ENCODE measurements at regions not wholly inside any gene's neighbourhood (a gene's known extent, or its start where the extent isn't known, plus 50 kb on each side); places are given as distances from the start of the nearest gene placed in this dataset.
A peak's percentile ranks its signal among the peaks of the same experiment; 100 is the strongest.
"Not testable (repeated sequence)": the region's sequence is repeated elsewhere in the genome, so short reads cannot be mapped to it uniquely, and the experiment has no call there.

- no peak for DNase-seq
These were observed 401.2 kb downstream of the PTH2R start for GRCh38 chr2:208807756-208808155.

DNA sequence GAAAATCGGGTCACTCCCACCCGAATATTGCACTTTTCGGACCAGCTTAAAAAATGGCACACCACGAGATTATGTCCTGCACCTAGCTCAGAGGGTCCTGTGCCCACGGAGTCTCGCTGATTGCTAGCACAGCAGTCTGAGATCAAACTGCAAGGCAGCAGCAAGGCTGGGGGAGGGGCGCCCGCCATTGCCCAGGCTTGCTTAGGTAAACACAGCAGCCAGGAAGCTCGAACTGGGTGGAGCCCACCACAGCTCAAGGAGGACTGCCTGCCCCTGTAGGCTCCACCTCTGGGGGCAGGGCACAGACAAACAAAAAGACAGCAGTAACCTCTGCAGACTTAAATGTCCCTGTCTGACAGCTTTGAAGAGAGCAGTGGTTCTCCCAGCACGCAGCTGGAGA, 405.3 kb downstream of the PTH2R start:
- not testable (repeated sequence) for DNase-seq

DNA sequence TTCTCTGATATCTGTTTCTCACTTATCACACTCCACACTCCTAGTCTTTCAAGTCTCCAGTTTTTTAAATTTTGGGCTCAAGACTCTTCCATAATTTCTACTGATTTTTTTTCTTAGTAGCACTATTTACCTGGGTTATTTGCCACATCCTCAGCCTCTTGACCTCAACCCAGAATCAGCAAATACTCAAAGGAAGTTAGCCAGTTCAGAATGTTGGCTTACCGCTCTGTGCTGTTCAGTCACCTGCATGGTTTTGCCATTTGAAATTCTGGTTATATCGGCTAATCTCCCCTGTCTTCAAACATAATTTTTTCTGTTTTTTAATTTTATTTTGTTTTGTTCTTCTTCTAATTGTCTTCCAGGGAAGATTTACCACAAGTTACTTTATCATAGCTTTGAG, 412.6 kb downstream of the PTH2R start:
- DNase-seq, result no peak

DNA sequence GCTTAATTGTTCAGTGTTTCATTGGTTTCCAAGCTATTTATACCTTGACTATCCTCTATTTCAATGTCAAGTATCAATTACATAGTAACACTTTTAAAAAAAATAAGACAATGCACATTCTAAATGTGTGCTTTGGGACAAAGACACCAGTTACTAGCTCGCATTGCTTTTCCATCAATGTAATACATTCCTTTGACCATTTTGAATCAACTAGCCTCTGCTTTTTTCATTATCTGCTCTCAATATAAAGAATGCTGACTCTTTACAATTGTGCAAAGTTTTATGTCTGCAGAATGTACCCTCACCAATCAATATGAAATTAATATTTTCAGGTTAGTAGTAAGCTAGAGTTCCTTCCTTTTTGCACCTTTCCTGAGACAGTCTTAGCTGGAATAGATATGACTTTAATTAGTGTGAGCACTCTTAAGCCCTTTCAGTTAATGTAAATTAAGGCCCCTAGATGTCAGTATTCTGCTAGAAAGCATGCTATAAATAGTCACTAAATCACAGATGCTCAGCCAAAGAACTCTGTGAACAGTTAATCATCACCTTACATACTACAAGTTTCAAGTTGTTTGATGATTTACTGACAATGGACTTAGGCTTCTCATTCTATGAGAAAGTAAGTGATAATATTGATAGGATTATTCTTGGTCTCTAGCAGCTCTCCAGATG, 413.6 kb downstream of the PTH2R start:
- peak; percentile 34 for DNase-seq

DNA sequence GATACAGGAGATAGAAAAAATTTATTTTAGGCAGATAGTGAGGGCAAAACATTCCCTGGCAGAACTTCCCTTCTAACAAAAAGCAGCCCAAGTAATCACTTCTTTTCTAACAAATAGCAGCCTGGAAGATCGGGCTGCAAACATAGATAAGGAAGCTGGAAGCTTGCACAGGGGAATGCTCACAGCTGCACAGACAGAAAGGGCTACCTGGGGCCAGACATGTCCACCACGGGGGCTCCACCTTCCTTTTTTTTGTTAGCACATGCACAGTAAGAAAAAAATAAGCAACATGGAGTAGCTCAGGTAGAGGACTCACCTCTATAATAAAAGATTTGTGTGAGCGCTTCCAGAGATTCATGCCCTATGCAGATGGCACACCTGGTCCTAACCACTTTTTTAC, 420.5 kb downstream of the PTH2R start:
- DNase-seq, result no peak

DNA sequence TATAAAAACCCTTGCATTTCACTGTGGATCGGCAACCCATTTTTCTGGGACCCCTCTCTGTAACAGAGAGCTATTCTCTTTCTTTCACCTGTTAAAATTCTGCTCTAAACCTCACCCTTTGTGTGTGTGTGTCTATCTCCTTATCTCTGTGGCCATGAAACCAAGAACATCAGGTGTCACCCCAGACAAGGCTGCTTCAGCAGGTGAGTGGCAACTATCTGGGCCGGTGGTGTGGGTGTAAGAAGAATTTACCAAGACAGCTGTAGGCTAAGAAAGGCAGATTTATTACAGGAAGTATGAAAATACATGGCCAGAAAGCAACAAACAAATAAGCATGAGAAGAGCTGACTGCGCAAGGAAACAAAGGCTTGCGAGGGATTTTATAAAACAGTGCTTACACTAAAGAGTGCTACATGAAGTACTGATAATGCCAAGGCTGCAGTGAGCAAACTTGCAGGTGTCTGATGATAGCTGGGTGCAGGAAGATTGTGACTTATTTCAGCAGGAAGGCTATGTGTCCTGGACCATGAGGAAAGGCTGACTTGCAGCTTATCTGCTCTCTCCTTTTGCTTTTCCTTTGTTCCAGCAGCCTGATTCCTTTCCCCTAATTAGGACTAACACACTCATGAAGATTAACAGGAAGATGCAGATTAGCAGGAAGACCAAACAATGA, 421.1 kb downstream of the PTH2R start:
- no peak for DNase-seq

- no peak for DNase-seq
These were observed 423.6 kb downstream of the PTH2R start for GRCh38 chr2:208830203-208830602.

- no peak for DNase-seq
These were observed 441.1 kb downstream of the PTH2R start for GRCh38 chr2:208847651-208848050.

DNA sequence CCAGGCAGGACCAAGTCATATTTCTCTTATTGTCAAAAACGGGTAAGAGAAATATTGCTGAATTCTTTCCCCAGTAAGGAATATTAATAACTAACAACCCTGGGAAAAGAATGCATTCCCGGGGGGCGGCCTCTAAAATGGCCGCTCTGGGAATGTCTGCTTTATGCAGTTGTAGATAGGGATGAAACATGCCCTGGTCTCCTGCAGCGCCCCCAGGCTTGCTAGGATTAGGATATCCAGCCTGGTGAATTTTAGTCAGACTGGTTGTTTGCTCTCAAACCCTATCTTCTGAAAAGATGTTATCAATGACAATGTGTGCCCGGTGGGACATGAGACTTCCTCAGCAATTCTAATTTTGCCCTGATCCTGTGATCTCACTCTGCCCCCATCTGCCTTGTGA, 448.1 kb downstream of the PTH2R start:
- no peak for DNase-seq

GRCh38 chr2:208867374-208867773, 460.8 kb downstream of the PTH2R start:
- no peak for DNase-seq

- DNase-seq, result no peak
These were observed 466.0 kb downstream of the PTH2R start for GRCh38 chr2:208872591-208872990.

GRCh38 chr2:208879666-208880065, 473.1 kb downstream of the PTH2R start:
- no peak for DNase-seq

DNA sequence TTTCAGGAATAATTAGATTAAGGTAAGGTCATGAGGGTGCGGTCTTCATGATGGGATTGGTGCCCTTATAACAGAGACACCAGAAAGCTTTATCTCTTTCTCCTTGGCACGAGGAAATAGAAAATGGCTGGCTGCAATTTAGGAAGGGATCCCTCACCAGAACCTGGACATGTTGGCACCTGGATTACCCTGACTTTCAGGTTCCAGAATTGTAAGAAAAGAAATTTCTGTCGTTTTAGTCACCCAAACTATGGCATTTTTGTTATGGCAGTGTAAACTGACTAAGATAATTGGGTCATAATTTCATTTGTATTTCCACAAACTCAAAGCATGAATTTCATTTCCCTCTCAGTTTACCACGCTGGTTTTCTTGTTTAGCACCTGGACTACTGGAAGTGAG, 473.6 kb downstream of the PTH2R start:
- no peak for DNase-seq

DNA sequence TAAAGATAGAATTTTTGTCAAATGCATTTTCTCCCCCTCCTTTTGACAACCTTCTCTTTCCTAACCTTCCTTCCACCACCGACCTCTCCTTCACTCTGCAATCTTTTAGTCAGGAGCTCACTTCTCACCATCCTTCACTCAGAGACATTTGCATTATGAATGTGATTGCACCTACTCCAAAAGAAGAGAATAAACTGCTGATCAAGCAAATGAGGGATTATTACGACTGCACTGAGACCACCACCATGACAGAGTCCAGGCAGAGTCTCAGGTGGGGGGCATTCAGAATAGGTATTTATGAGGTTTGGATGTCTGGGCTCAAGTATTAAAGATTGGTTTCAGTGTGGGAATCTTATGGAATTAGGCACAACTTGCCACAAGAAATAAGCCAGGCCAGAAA, 483.9 kb downstream of the PTH2R start:
- DNase-seq, result no peak

DNA sequence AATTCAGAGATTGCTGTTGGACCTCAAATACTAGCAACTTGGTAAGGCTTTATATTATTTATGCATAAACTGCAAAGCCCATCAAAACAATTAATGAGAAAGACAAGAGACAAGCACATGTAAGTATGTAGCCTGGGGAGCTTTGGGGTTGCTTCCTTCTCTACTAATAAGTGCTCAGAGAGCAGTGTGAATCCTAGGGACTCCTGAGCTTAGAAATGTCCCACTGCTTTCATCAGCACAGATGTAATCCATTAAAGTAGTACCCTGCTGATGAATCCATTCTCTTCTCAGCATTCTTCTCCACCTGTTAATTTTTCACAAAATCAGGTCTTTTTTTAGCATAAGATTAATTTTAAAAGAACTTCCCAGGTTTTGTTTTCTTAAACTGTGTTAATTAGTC, 485.6 kb downstream of the PTH2R start:
- no peak for DNase-seq

- no peak for DNase-seq
These were observed 499.7 kb downstream of the PTH2R start for GRCh38 chr2:208906330-208906729.

- DNase-seq, result no peak
These were observed 508.4 kb upstream of the MAP2 start for GRCh38 chr2:208915401-208915800.

GRCh38 chr2:208916881-208917280, 507.0 kb upstream of the MAP2 start:
- DNase-seq, result no peak

DNA sequence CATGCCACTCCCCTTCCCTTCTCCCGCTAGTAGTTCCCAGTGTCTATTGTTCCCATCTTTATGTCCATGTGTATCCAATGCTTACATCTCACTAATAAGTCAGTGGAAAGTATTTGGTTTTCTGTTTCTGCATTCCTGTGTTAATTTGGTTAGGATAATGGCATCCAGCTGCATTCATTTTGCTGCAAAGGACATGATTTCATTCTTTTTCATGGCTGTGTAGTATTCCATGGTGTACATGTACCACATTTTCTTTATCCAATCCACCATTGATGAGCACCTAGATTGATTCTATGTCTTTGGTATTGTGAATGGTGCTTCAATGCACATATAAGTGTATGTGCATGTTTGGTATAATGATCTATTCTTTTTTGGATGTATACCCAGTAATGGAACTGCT, 502.5 kb upstream of the MAP2 start:
- DNase-seq, result not testable (repeated sequence)

- no peak for DNase-seq
These were observed 496.0 kb upstream of the MAP2 start for GRCh38 chr2:208927867-208928266.

- DNase-seq, result no peak
These were observed 494.5 kb upstream of the MAP2 start for GRCh38 chr2:208929139-208929864.

DNA sequence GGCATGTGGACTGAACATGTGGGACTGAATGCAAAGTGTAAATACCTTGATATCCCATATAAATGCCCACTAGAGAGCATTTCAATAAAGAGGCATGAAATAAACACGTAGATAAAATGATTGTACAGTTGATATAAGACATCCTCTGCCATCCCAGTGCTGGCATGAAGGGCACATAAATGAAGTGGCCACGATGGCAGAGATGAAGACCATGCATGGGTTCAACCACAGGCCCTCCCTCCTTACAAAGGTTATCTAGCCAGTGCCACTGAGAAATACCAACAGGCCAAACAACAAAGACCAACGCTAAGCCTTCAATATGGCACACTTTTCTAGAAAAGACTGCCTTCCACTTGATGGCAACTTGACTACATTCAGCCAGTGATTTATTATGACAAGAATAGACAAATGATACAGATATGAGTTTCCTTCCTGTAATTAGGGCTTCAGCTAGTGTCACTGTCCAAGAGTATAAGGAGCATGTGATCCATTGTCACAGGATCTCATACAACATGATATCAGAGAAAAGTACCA, 493.9 kb upstream of the MAP2 start:
- no peak for DNase-seq

- DNase-seq, result no peak
These were observed 488.3 kb upstream of the MAP2 start for GRCh38 chr2:208935531-208935930.

GRCh38 chr2:208937521-208937920, 486.3 kb upstream of the MAP2 start:
- DNase-seq, result no peak
